ENCODE measurements at regions not wholly inside any gene's neighbourhood (a gene's known extent, or its start where the extent isn't known, plus 50 kb on each side); places are given as distances from the start of the nearest gene placed in this dataset.

- DNase-seq (ENCODE audit: low spot score): peak; percentile 25
These were observed 115.7 kb upstream of the P2RY1 start for GRCh38 chr3:152719264-152719663.

GRCh38 chr3:152720951-152721718, 113.8 kb upstream of the P2RY1 start:
- DNase-seq (ENCODE audit: low spot score): no peak

- DNase-seq (ENCODE audit: low spot score): no peak
These were observed 110.7 kb upstream of the P2RY1 start for GRCh38 chr3:152724270-152724669.

GRCh38 chr3:152728231-152728980, 106.5 kb upstream of the P2RY1 start:
- no peak for DNase-seq (ENCODE audit: low spot score)

- DNase-seq (ENCODE audit: low spot score): no peak
These were observed 105.0 kb upstream of the P2RY1 start for GRCh38 chr3:152729906-152730305.

GRCh38 chr3:152731511-152731910, 103.4 kb upstream of the P2RY1 start:
- no peak for DNase-seq (ENCODE audit: low spot score)

- no peak for DNase-seq (ENCODE audit: low spot score)
These were observed 101.3 kb upstream of the P2RY1 start for GRCh38 chr3:152733584-152734119.

- DNase-seq (ENCODE audit: low spot score): peak; percentile 68
These were observed 97.7 kb upstream of the P2RY1 start for GRCh38 chr3:152737021-152737908.

GRCh38 chr3:152738656-152739055, 96.3 kb upstream of the P2RY1 start:
- no peak for DNase-seq (ENCODE audit: low spot score)

GRCh38 chr3:152742368-152743347, 92.3 kb upstream of the P2RY1 start:
- no peak for DNase-seq (ENCODE audit: low spot score)

- no peak for DNase-seq (ENCODE audit: low spot score)
These were observed 89.3 kb upstream of the P2RY1 start for GRCh38 chr3:152745646-152746045.

GRCh38 chr3:152754303-152754702, 80.6 kb upstream of the P2RY1 start:
- DNase-seq (ENCODE audit: low spot score): no peak

- DNase-seq (ENCODE audit: low spot score): no peak
These were observed 78.1 kb upstream of the P2RY1 start for GRCh38 chr3:152756807-152757206.

GRCh38 chr3:152760024-152760563, 74.8 kb upstream of the P2RY1 start:
- DNase-seq (ENCODE audit: low spot score): no peak

GRCh38 chr3:152760591-152760990, 74.3 kb upstream of the P2RY1 start:
- DNase-seq (ENCODE audit: low spot score): no peak

- no peak for DNase-seq (ENCODE audit: low spot score)
These were observed 66.5 kb upstream of the P2RY1 start for GRCh38 chr3:152768478-152768877.

GRCh38 chr3:152769523-152769922, 65.4 kb upstream of the P2RY1 start:
- no peak for DNase-seq (ENCODE audit: low spot score)

- no peak for DNase-seq (ENCODE audit: low spot score)
These were observed 64.6 kb upstream of the P2RY1 start for GRCh38 chr3:152770296-152770695.

GRCh38 chr3:152771120-152771519, 63.8 kb upstream of the P2RY1 start:
- no peak for DNase-seq (ENCODE audit: low spot score)

- no peak for DNase-seq (ENCODE audit: low spot score)
These were observed 62.2 kb upstream of the P2RY1 start for GRCh38 chr3:152772674-152773225.
